H1 (cell line): ENCODE measurements at regions not wholly inside any gene's neighbourhood (a gene's known extent, or its start where the extent isn't known, plus 50 kb on each side); places are given as distances from the start of the nearest gene placed in this dataset.

Experiments
- CTCF ChIP-seq, 3 experiments: IDR thresholded peaks; 1 replicate in 2 of 3; 2 replicates in 1 of 3; pipeline versions ENCODE4 v1.5.1 to v1.6.1; 2011; ENCODE audit warnings: low read length in 3 of 3, mild to moderate bottlenecking in 3 of 3, inconsistent platforms in 2 of 3, low read depth in 1 of 3, moderate library complexity in 1 of 3; ENCODE audit not compliant: insufficient read depth in 1 of 3; ENCODE audit errors: control extremely low read depth in 1 of 3
- PHF8 ChIP-seq: fragments of 200-600 bp; sonication (generic); conservative IDR thresholded peaks from 2 replicates; pipeline ENCODE4 v1.7.1; 2012; ENCODE audit warnings: low read depth, mild to moderate bottlenecking, inconsistent platforms, low read length, moderate library complexity
- SIX5 ChIP-seq: IDR thresholded peaks from 2 replicates; pipeline ENCODE4 v1.6.1; 2011; ENCODE audit warnings: mild to moderate bottlenecking, low read depth, low read length

DNA sequence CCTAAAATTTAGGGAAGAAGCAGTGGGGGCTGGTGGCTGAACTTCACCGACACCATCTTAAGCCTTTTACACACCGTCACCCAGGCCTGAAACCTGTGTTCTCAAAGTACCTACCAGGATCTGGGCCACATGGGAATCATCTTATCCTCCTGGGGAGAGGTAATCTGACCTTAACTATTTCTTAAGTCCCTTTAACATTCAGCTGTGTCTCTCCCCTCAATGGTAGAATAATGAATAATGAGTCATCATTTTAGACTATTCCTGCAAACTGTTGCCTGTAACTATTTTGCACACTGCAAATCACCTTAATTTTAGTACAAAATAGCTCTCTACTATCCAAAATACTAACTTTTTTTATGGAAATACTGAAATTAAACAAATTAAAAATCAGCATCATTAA is 149.4 kb upstream of the KLF7 start:
- TF ChIP-seq PHF8 = no peak
- no peak for TF ChIP-seq CTCF (IDR thresholded peaks at IDR 0.05; ENCODE audit: control extremely low read depth in 1 of 3, insufficient read depth in 1 of 3, low read depth in 1 of 3, low read length in 3 of 3)
- no peak for TF ChIP-seq SIX5
